Activated naive CD8-positive, alpha-beta T cell (primary cell): ENCODE measurements at regions not wholly inside any gene's neighbourhood (a gene's known extent, or its start where the extent isn't known, plus 50 kb on each side); places are given as distances from the start of the nearest gene placed in this dataset.
"Not testable (repeated sequence)": the region's sequence is repeated elsewhere in the genome, so short reads cannot be mapped to it uniquely, and the experiment has no call there.

Experiments
- H3K27ac Mint-ChIP-seq: one replicate; pipeline ENCODE4 v1.8.0; 2021; ENCODE audit warnings: mixed read lengths
- H3K27me3 Mint-ChIP-seq: one replicate; pipeline ENCODE4 v1.8.0; 2021; ENCODE audit warnings: mixed read lengths
- H3K36me3 Mint-ChIP-seq: one replicate; pipeline ENCODE4 v1.8.0; 2021; ENCODE audit warnings: mixed read lengths
- H3K4me1 Mint-ChIP-seq: one replicate; pipeline ENCODE4 v1.8.0; 2021; ENCODE audit warnings: low read depth, mixed read lengths
- H3K4me3 Mint-ChIP-seq: one replicate; pipeline ENCODE4 v1.8.0; 2021; ENCODE audit warnings: mild to moderate bottlenecking, mixed read lengths
- H3K9me3 Mint-ChIP-seq: one replicate; pipeline ENCODE4 v1.8.0; 2021; ENCODE audit warnings: low read depth, mixed read lengths

DNA sequence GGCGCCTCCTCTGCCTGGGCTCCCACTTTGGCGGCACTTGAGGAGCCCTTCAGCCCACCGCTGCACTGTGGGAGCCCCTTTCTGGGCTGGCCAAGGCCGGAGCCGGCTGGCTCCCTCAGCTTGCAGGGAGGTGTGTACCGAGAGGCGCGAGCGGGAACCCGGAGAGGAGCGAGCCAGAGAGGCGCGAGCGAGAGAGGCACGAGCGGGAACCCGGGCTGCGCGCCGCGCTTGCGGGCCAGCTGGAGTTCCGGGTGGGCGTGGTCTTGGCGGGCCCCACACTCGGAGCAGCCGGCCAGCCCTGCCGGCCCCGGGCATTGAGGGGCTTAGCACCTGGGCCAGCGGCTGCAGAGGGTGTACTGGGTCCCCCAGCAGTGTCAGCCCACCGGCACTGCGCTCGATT lies 79.2 kb upstream of the HIVEP1 start:
- not testable (repeated sequence) for H3K4me1 Mint-ChIP-seq, H3K9me3 Mint-ChIP-seq, H3K27ac Mint-ChIP-seq, H3K4me3 Mint-ChIP-seq, H3K27me3 Mint-ChIP-seq, H3K36me3 Mint-ChIP-seq

DNA sequence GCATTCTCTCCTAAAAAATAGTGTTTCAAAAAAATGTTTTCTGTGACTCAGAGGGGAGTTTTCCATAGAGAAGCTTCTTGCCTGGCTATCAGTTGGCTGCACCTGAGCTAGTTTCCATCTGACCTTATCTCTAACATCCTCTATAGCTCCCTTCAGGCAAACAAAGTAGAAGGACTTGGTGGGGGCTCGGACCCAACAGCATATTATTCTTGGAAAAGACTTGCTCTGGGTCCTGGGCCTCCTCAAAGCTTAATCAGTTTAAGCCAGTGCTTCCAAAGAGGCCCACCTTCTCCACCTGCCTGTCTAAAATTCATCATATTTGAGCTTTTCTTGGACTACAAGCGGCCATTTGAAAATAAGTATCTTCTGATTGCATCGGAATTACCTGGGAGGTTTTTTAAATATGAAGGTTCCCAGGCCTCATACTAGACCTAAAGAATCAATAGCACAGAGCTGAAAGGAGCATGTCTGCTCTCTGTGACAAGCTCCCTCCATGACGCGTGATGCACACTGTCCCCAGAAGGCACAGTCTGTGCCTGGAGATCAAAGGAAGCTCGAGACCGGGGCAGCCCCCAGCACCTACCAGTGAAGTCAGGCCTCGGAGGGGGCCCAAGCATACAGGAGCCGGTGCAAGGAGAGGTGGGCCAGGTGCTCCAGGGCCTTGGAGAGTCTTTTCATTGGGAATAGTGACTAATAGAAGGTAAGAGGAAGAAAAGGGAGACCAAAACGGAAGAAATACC lies 80.6 kb upstream of the HIVEP1 start:
- Mint-ChIP-seq H3K4me3 (no peak overlapping the region), H3K9me3 (no peaks in the 10 kb centered on the region), H3K27me3 (no peaks in the 10 kb centered on the region), H3K4me1 (peaks cover 2% of the 10 kb centered on the region), H3K36me3 (no peaks in the 10 kb centered on the region), H3K27ac (no peak overlapping the region)

- H3K27ac Mint-ChIP-seq, H3K36me3 Mint-ChIP-seq, H3K9me3 Mint-ChIP-seq, H3K4me1 Mint-ChIP-seq, H3K27me3 Mint-ChIP-seq, H3K4me3 Mint-ChIP-seq: not testable (repeated sequence)
These were observed 81.3 kb upstream of the HIVEP1 start for GRCh38 chr6:11930834-11931233.

DNA sequence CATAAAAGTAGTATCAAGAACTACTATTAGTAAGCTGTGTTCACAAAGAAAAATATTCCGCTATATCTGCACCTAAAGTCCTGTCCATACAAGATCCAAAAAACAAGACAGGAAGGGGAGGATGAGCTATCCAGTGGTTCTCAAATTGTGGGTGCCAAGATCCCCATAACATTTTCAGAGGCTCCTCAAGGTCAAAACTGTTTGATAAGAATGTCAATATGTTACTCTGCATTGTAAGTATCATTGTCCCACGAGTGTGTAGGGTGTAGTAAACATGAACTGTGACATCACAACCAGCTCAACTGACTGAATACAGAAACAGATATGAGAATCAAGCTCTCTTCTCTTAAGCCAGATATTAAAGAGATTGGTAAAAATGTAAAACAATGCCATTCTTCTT lies 81.9 kb upstream of the HIVEP1 start:
- no peaks in the 10 kb centered on the region for H3K9me3 Mint-ChIP-seq
- H3K36me3 Mint-ChIP-seq, result no peaks in the 10 kb centered on the region
- no peaks in the 10 kb centered on the region for H3K27me3 Mint-ChIP-seq
- no peak overlapping the region for H3K4me3 Mint-ChIP-seq
- no peak overlapping the region for H3K27ac Mint-ChIP-seq
- peaks cover 2% of the 10 kb centered on the region for H3K4me1 Mint-ChIP-seq

GRCh38 chr6:11929241-11929835 lies 82.8 kb upstream of the HIVEP1 start:
- Mint-ChIP-seq H3K4me1 (peaks cover 2% of the 10 kb centered on the region), H3K27me3 (no peaks in the 10 kb centered on the region), H3K36me3 (no peaks in the 10 kb centered on the region), H3K4me3 (no peak overlapping the region), H3K27ac (no peak overlapping the region), H3K9me3 (no peaks in the 10 kb centered on the region)

DNA sequence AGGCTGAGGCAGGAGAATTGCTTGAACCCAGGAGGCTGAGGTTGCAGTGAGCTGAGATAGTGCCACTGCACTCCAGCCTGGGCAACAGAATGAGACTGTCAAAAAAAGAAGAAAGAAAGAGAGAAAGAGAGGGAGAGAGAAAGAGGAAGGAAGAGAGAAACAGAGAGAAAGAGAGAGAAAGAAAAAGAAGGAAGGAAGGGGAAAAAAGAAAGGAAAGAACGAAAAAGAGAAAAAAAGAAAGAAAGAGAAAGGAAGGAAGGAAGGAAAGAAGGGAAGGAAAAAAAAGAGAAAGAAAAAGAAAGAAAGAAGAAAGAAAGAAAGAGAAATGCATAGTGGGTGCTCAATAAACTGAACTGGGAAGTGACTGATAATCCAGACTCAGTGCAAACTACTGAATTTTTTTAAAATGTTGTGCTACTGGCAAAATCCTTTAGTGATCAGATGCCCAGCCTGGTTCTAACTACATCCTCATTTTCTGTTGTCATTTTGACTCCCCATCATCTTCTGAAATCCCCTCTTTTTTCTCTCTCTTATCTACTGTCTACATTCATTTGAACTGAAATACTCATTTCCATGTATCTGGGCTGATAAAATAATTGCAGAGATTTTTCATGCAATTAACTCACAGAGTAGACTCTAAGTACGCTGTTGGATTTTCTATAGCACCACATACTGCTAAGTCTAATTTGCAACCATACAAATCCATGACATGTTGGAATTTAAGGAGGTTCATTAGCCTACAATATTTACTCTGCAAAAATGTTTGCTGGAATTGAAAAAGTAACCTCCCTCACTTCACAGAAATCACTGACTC lies 85.3 kb upstream of the HIVEP1 start:
- Mint-ChIP-seq H3K4me3 (peak overlapping the region; percentile 42), H3K27ac (no peak overlapping the region), H3K9me3 (no peaks in the 10 kb centered on the region), H3K36me3 (no peaks in the 10 kb centered on the region), H3K27me3 (no peaks in the 10 kb centered on the region), H3K4me1 (peaks cover 2% of the 10 kb centered on the region)

DNA sequence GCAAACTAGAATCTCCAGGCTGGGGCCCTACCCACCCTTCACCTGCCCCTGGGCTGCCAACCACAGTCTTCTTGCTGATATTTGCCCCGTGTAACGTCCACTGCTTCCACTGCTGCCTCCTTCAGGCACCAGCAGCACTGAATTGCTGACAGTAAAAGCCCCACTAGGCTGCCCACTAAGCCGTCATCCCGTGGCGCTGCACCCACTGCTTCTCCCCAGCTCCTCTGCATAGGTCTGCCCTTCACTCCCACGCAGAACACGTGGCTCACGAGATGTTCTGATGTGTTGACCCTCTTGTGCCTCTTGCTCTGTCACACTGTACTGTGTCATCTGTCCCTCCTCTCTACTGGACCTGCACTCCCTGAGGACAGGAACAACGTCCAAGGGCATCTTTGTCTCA lies 86.3 kb upstream of the HIVEP1 start:
- Mint-ChIP-seq H3K4me1 (peaks cover 2% of the 10 kb centered on the region), H3K36me3 (no peaks in the 10 kb centered on the region), H3K27ac (no peak overlapping the region), H3K9me3 (no peaks in the 10 kb centered on the region), H3K4me3 (no peak overlapping the region), H3K27me3 (no peaks in the 10 kb centered on the region)

- Mint-ChIP-seq H3K9me3 (no peaks in the 10 kb centered on the region), H3K4me3 (no peak overlapping the region), H3K27ac (no peak overlapping the region), H3K36me3 (no peaks in the 10 kb centered on the region), H3K4me1 (peaks cover 2% of the 10 kb centered on the region), H3K27me3 (no peaks in the 10 kb centered on the region)
These were observed 88.5 kb upstream of the HIVEP1 start for GRCh38 chr6:11923621-11924020.

DNA sequence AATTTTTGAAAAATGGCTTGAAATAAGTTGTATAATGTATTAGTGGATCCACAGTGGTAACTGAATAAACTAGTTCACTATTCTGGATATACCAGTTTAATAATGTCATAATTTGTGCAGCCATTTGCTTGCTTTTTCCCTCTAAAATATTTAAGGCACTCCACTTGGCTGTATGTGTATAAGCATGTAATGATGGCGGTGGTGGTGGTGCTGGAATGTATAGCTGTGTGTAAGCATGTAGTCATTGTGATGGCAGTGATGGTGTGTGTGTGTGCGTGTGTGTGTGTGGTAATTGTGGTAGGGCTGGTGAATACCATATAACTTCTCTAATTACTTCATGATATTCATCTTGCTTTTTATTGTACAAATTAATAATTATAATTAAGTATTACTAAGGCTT lies 89.2 kb upstream of the HIVEP1 start:
- Mint-ChIP-seq H3K4me1 (peaks cover 2% of the 10 kb centered on the region), H3K27ac (no peak overlapping the region), H3K36me3 (no peaks in the 10 kb centered on the region)

DNA sequence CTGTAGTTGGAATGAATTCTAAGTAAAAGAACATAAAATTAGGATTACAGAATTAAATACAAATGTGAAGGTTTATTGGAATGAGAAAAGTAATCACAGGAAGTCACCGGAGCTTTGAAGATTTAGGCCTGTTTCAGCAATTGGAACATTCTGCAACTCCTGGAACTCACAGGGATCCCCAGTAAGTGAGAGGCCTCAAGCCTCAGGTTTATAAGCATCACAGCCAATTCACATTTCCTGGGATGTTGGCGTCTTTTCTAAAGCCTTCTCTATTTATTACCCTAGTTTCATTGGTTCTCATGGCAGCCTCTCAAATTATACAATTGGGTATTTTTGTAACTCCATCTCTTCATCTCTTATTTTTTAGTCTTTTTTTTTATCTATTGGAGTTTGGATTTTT lies 90.4 kb upstream of the HIVEP1 start:
- Mint-ChIP-seq H3K4me3 (no peak overlapping the region), H3K4me1 (no peaks in the 10 kb centered on the region), H3K36me3 (no peaks in the 10 kb centered on the region), H3K27me3 (no peaks in the 10 kb centered on the region), H3K27ac (no peak overlapping the region), H3K9me3 (no peaks in the 10 kb centered on the region)

More for the DNA sequence above, 89.2 kb upstream of the HIVEP1 start:
- no peak overlapping the region for H3K4me3 Mint-ChIP-seq
- H3K27me3 Mint-ChIP-seq, result no peaks in the 10 kb centered on the region
- no peaks in the 10 kb centered on the region for H3K9me3 Mint-ChIP-seq

DNA sequence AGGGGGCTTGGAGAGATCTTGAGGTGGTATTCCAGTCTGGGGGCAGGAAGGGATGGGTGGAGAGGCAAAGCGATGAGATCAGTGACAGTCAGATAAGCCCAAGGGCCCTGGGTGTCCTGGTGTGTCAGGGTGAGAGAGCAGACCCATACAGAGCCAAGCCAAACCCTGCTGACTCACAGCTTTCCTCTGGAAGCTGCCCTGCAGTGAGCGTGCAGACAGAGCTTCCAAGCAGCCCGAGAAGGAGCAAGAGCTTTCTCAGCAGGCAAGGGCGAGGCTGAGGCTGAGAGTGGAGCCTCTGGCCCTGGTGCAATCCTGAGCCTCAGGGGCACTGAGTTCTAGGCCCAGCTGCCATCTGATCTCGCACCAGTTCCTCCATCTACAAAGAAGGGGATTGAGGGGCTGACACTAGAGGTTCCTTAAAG lies 91.1 kb upstream of the HIVEP1 start:
- no peaks in the 10 kb centered on the region for H3K4me1 Mint-ChIP-seq
- no peaks in the 10 kb centered on the region for H3K36me3 Mint-ChIP-seq
- no peak overlapping the region for H3K4me3 Mint-ChIP-seq
- H3K27me3 Mint-ChIP-seq, result no peaks in the 10 kb centered on the region
- no peak overlapping the region for H3K27ac Mint-ChIP-seq
- no peaks in the 10 kb centered on the region for H3K9me3 Mint-ChIP-seq

GRCh38 chr6:11920566-11920965 lies 91.5 kb upstream of the HIVEP1 start:
- H3K4me1 Mint-ChIP-seq, result no peaks in the 10 kb centered on the region
- no peaks in the 10 kb centered on the region for H3K27me3 Mint-ChIP-seq
- no peaks in the 10 kb centered on the region for H3K36me3 Mint-ChIP-seq
- H3K9me3 Mint-ChIP-seq, result no peaks in the 10 kb centered on the region
- no peak overlapping the region for H3K27ac Mint-ChIP-seq
- no peak overlapping the region for H3K4me3 Mint-ChIP-seq

DNA sequence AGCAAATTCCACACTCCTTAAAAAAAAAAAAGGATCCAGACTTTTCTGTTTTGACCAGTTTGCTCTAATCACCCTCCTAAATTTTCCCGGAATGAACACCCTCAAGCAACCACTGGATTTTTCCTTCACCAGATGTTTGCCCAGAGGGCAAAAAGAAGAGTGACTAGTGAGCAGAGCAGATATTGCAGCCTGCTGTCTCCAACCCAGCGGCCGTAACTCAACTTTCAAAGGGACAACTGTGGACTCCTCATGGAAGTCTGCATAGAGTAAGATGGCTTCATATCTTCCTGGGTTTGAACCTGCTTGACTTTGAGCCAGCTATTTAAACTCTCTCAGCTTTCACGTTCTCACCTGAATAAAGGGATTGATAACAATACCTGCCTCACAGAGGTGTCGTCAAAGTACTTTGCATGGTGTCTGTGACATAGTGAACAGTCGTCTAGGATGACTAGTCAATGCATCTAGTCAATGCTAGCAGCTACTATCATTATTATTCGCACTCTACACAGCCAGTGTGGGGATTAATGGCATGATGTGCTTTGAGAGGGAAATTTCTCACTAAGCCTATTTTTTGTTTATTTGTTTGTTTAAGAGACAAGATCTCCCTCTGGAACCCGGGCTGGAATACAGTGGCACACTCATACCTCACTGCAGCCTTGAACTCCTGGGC lies 92.2 kb upstream of the HIVEP1 start:
- no peak overlapping the region for H3K27ac Mint-ChIP-seq
- no peaks in the 10 kb centered on the region for H3K4me1 Mint-ChIP-seq
- no peaks in the 10 kb centered on the region for H3K9me3 Mint-ChIP-seq
- H3K27me3 Mint-ChIP-seq, result no peaks in the 10 kb centered on the region
- no peaks in the 10 kb centered on the region for H3K36me3 Mint-ChIP-seq
- H3K4me3 Mint-ChIP-seq, result no peak overlapping the region

GRCh38 chr6:11918739-11919605 lies 93.1 kb upstream of the HIVEP1 start:
- Mint-ChIP-seq H3K36me3 (no peaks in the 10 kb centered on the region), H3K27me3 (no peaks in the 10 kb centered on the region), H3K4me1 (no peaks in the 10 kb centered on the region), H3K27ac (no peak overlapping the region), H3K4me3 (no peak overlapping the region), H3K9me3 (no peaks in the 10 kb centered on the region)
